CD4-positive, alpha-beta T cell treated with Interleukin-17A for 4 hours (primary cell): ENCODE measurements at regions not wholly inside any gene's neighbourhood (a gene's known extent, or its start where the extent isn't known, plus 50 kb on each side); places are given as distances from the start of the nearest gene placed in this dataset.

ENCODE experiments used
- DNase-seq: peaks from one replicate; pipeline ENCODE4 v3.0.0-alpha.2; 2020; ENCODE audit warnings: mixed read lengths

GRCh38 chr16:73669535-73670274 lies 621.8 kb upstream of the ZFHX3 start:
- DNase-seq, result no peak

DNA sequence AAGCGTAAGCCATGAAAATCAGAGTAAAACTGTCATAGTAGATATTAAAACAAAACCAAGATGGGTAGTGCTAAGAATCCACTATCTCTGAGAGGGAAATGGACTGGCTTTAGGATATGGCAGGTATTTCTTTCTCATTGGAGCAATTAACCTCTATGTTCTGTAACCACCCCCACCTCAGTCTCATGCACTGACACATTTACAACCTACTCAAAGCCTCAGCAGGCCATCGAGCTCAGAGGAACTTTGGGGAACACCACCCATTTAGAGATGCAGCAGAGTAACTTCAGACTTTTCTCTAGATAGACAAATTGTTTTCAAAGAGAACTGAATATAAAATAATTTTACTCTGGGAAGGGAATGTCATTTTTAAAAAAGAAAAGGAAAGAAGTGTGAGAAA lies 615.8 kb upstream of the ZFHX3 start:
- DNase-seq, result no peak

DNA sequence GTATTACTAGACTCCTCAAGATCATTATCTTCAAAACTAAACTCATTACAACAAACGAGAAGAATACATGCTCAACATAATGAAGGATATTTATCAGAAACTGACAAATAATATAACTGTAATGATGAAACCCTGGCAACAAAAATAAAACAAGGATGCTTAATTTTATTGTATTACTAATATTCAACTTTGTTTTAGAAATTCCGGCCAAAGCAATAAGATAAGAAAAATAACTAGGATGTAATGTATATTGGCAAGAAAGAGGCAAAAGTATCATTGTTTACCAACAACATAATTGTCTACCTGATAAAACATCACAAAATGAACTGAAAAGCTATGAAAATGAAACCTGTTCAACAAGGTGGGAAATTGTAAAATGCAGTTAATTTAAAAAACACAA lies 588.3 kb upstream of the ZFHX3 start:
- DNase-seq, result no peak

DNA sequence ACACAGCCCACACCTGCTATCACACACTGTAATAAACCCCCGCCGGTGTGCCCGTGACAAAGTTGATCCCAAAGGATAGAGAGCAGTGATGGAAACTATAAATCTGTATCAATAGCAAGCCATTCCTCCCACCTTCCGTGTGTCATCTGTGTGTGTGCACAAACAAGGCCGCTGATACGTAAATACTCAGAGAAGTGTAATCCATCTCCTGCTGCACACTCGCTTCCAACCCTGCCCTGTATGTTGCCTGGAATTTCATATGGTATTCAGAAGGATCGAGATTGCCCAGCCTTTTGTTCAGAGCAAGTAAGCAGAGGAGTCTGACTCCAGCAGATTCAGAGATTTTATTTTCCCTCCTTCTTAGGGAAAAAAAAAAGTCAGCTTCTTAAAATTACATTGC lies 581.1 kb upstream of the ZFHX3 start:
- DNase-seq, result no peak

DNA sequence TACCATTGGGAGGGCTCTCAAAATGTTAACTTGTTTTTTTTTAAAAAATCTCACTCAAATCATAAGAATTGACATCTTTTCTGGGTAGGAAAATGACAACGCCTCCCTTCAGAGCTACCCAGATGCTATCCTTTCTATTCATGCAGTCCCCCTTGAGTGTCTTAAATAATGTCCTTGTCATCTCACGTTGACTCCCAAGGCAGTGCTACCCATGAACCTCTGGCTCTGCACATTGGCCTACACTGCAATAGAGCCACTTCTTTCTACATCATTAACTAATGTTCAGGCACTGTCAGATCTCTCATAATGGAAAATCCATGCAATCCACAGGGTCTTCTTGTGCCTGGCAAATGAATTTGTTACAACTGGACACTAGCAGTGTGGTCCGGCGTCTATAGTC lies 569.8 kb upstream of the ZFHX3 start:
- no peak for DNase-seq

DNA sequence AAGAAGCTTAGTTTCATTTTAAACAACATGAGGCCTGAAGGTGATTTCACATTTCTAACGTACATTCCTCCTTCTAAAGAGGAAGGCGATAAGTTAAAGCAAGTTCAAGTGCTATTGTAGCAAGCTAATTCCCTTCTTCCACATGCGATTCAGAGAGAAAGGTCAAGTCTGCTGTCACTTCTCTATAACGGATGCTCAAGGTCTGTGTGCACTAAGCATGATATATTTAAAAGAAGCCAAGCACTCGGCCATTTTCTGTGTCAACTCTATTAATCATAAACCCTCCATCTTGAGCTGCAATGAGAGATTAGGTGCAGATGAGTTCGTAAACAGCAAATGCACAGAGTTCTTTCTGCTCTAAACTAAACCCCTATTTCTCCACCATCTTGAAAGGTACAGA lies 568.8 kb upstream of the ZFHX3 start:
- DNase-seq, result no peak

DNA sequence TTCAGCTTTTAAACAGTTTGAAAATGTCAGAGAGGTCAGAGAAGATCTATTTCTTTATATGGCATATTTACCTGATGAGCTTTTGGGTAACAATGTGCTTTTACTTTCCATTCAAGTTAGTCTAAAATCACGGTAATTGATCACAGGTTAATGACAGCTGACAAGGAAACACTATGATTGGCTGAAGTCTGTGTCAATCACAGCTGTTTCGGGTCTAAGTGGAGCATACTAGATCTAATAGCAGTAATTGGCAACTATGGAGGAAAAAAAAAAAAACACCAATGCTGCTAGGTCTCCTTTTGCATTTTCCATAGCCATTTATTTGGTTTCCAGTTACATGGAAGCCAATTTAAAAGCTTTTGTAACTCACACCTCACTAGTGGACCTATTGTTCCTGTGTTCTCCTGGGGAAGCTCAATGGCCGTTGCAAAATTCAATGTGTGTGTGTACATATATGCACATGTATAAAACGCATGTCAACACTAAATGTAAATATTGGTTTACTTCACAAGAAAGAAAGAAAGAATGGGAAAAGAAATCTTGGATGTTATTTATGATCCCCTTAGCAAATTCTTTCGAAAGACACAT lies 568.3 kb upstream of the ZFHX3 start:
- no peak for DNase-seq

- DNase-seq, result no peak
Measured at GRCh38 chr16:73615071-73615940, 567.4 kb upstream of the ZFHX3 start.

DNA sequence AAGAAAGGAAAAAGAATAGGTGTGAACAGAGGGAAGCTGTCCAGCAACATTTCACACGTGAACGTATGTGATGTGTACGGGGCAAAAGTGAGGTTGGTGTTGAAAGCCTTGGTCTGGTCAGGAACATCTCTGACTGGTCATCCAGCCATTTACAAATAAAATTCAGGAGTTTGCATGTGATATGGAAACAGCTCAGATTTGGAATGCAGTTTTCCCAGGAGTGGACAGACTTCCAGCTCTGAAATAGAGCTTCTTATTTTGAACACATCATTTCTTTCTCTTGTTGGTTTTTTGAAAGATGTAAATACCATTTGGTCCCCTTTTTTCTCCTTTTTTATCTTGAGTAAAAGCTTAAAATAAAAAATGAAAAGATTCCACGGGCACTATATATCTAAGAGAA lies 566.2 kb upstream of the ZFHX3 start:
- no peak for DNase-seq

GRCh38 chr16:73610605-73611156 lies 562.8 kb upstream of the ZFHX3 start:
- DNase-seq, result no peak

DNA sequence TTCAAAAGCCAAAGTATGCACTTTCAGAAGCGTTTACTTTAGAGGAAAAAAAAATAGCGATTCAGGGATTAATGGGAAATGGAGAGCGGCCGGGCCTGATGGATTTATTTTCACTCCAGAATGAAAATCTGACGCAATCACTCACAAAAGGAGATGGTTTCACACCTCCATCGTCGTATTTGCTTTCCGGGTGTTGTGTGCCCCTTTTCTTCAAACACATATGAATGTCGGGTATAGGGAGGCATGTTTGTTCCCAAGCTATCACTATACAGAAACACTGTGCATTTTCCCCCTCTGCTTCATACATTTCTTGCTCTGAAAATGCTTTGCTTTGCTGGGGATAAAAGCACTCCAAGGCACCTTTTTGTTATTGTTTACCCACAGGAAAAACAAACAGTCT lies 562.2 kb upstream of the ZFHX3 start:
- no peak for DNase-seq

GRCh38 chr16:73608911-73609310 lies 561.0 kb upstream of the ZFHX3 start:
- DNase-seq, result no peak

GRCh38 chr16:73605309-73605708 lies 557.4 kb upstream of the ZFHX3 start:
- no peak for DNase-seq

GRCh38 chr16:73601911-73602310 lies 554.0 kb upstream of the ZFHX3 start:
- DNase-seq, result no peak

DNA sequence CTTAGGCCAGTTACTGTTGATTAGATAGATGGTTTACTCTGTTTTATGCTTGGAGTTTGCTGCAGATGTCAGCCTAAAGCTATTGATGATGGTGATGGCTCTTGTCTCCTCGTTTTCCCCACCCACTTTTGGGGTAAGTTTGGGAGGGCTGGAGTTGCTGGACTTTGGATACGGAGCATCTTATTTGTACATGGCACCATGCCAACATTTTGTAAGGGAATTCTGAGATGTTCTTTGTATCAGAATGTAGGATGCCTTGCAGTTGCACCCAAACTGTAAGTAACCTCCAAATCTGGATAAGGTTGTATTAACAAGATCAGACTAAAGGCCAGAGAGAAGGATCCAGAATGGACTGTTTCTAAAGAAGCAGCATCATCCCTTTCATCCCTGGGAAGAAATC lies 551.9 kb upstream of the ZFHX3 start:
- no peak for DNase-seq

- DNase-seq, result no peak
Measured at GRCh38 chr16:73599351-73599750, 551.4 kb upstream of the ZFHX3 start.

DNA sequence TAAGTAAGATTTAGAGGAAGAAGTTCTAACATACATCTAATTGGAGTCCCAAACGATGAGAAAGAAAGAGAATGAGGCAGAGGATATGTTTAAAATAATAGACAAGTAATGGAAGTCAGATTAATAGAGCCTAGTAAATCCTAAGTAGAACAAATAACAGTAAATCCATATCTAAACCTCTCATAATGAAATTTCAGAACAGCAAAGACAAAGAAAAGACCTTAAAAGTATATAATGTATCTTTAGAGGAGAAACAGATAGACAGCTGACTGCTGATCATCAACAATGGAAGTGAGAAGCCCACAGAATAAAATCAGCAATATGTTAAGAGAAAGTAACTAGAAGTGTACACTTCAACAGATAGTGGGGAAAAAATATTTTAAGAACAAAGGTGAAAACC lies 536.2 kb upstream of the ZFHX3 start:
- no peak for DNase-seq

DNA sequence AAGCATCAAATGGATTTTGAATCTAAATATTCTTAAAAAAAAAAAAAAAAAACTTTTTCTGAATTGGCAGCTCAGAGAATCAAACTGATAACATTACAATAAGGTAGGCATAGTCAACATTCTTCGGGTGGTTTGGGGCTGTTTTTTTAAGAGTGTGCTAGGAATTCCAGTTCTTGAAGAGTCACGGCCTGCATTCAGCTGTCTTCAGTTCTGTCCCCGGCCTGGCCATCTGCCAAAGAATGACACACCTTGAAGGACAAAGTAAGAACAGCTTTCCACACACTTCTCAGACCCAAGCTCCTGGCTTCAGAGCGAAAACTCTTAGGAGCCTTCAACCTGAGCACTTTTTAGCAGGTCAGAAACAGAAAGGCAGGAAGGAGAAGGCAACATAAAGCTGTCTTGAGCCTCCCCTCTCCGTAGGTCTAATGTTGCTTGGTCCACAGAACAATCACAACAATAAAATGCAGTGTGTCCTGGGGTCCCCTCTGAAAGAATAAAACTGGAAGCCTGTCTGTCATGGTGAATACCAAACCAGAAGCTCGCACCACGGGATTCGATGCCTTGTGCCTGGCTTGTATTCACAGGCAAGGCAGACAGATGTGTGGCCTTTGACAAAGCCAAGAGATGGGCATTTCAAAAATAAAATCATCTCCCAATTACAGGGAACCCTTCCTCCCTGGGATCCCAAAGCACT lies 524.4 kb upstream of the ZFHX3 start:
- no peak for DNase-seq

GRCh38 chr16:73569266-73569980 lies 521.5 kb upstream of the ZFHX3 start:
- no peak for DNase-seq

DNA sequence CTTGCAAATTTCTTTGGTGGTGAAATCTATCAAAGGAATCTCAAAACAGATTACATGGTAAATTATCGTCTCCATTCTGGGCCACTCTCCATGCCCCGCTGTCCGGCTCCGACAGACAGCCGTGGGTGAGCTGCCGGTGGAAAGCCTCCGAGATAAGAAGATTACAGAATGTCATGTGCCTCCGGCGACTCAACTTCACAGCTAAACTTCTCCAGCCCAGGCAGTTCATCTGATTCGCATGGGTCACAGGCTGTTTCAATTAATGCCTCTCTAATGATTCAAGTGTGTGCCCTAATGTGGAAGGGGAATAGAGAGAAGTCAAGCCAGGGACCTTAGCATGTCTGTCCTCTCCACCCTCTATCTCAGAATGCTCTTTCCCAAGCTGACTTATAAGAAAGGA lies 520.8 kb upstream of the ZFHX3 start:
- no peak for DNase-seq

- no peak for DNase-seq
Measured at GRCh38 chr16:73565925-73566324, 518.0 kb upstream of the ZFHX3 start.

- DNase-seq, result no peak
Measured at GRCh38 chr16:73565263-73565662, 517.3 kb upstream of the ZFHX3 start.
